Endodermal cell (in vitro differentiated cells): ENCODE measurements at regions not wholly inside any gene's neighbourhood (a gene's known extent, or its start where the extent isn't known, plus 50 kb on each side); places are given as distances from the start of the nearest gene placed in this dataset.

Experiments
- DNase-seq: peaks from one replicate; pipeline ENCODE4 v3.0.0-alpha.2; 2017
- H3K27ac ChIP-seq: 2 replicates; pipeline ENCODE4 v1.5.1; 2013; ENCODE audit warnings: mild to moderate bottlenecking, low read depth, low read length, moderate library complexity
- H3K27me3 ChIP-seq: 2 replicates; pipeline ENCODE4 v1.6.1; 2013; ENCODE audit warnings: mild to moderate bottlenecking, low read length, moderate library complexity; ENCODE audit not compliant: insufficient read depth, control insufficient read depth, poor library complexity, severe bottlenecking
- H3K36me3 ChIP-seq: 2 replicates; pipeline ENCODE4 v1.7.0; 2013; ENCODE audit warnings: mild to moderate bottlenecking, low read length, moderate library complexity; ENCODE audit not compliant: control insufficient read depth, insufficient read depth
- H3K4me1 ChIP-seq: one replicate; pipeline ENCODE4 v1.7.0; 2013; ENCODE audit warnings: low read length; ENCODE audit not compliant: control insufficient read depth, insufficient read depth
- H3K4me3 ChIP-seq: 2 replicates; pipeline ENCODE4 v1.5.1; 2013; ENCODE audit warnings: mild to moderate bottlenecking, low read length, moderate library complexity
- H3K9ac ChIP-seq: 2 replicates; pipeline ENCODE4 v1.6.1; 2013; ENCODE audit warnings: mild to moderate bottlenecking, low read length, moderate library complexity; ENCODE audit not compliant: poor library complexity, severe bottlenecking; ENCODE audit errors: extremely low read depth
- H3K9me3 ChIP-seq: 2 replicates; pipeline ENCODE4 v1.6.1; 2013; ENCODE audit warnings: mild to moderate bottlenecking, low read length, moderate library complexity; ENCODE audit not compliant: control insufficient read depth
- H3K27ac Mint-ChIP-seq: 2 replicates; pipeline ENCODE4 v1.8.0; 2020; ENCODE audit warnings: mixed read lengths
- H3K27me3 Mint-ChIP-seq: 2 replicates; pipeline ENCODE4 v1.8.0; 2021; ENCODE audit warnings: mild to moderate bottlenecking, mixed read lengths; ENCODE audit not compliant: insufficient read depth
- H3K36me3 Mint-ChIP-seq: 2 replicates; pipeline ENCODE4 v1.8.0; 2020; ENCODE audit warnings: low read depth, mixed read lengths
- H3K4me1 Mint-ChIP-seq: 2 replicates; pipeline ENCODE4 v1.8.0; 2020; ENCODE audit warnings: mixed read lengths
- H3K4me3 Mint-ChIP-seq: 2 replicates; pipeline ENCODE4 v1.8.0; 2020; ENCODE audit warnings: mild to moderate bottlenecking, moderate library complexity, mixed read lengths
- H3K9me3 Mint-ChIP-seq: 2 replicates; pipeline ENCODE4 v1.8.0; 2020; ENCODE audit warnings: mild to moderate bottlenecking, mixed read lengths
- WGBS, 2 experiments: methylation state at CpG; one replicate each; pipeline versions ENCODE4 v1.1.5 to v1.1.7; 2013; ENCODE audit warnings: missing lambda C conversion rate in 2 of 2, mixed read lengths in 1 of 2; ENCODE audit not compliant: insufficient coverage in 1 of 2, insufficient read length in 1 of 2; 5-methylcytosine and 5-hydroxymethylcytosine counted together
- TF ChIP-seq, protein P1 (sequence below): fragments of 200-600 bp; sonication (generic); conservative IDR thresholded peaks from 2 replicates; pipeline ENCODE4 v1.5.0; 2021; ENCODE audit warnings: antibody characterized with exemption, mild to moderate bottlenecking

DNA sequence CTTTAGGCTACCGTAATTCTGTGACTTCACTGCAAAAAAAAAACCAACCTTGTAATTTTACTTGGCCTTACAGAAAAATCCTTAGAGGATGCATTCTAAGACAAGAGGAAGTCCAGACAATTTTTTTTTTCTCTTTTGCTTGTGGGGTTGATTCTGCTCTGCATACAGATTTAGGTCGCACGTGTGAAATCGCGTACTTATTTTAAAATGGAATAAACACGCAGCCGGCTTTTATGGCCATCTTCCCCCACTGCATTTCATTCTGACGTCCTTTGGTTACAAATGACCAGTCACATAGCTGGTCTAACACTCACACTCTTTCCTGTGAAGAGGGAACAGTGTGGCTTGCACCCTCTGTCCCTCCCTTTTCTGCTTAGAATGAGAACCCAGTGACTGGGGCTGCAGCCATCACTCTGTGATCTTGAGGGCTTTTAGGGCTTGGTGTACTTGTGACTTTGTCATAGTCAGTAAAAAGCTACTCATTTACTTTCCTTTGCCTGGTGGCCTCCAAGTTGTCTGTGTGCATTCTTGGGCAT lies 63.6 kb upstream of the CARD11 start:
- no peak for DNase-seq
- TF ChIP-seq, protein P1, sequence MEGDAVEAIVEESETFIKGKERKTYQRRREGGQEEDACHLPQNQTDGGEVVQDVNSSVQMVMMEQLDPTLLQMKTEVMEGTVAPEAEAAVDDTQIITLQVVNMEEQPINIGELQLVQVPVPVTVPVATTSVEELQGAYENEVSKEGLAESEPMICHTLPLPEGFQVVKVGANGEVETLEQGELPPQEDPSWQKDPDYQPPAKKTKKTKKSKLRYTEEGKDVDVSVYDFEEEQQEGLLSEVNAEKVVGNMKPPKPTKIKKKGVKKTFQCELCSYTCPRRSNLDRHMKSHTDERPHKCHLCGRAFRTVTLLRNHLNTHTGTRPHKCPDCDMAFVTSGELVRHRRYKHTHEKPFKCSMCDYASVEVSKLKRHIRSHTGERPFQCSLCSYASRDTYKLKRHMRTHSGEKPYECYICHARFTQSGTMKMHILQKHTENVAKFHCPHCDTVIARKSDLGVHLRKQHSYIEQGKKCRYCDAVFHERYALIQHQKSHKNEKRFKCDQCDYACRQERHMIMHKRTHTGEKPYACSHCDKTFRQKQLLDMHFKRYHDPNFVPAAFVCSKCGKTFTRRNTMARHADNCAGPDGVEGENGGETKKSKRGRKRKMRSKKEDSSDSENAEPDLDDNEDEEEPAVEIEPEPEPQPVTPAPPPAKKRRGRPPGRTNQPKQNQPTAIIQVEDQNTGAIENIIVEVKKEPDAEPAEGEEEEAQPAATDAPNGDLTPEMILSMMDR, result no peak
- no peak overlapping the region for H3K4me3 Mint-ChIP-seq
- WGBS, 2 experiments, result 89% methylated on average over 7 to 8 of the region's 8 CpGs
- H3K36me3 Mint-ChIP-seq, result no peaks in the 10 kb centered on the region
- no peaks in the 10 kb centered on the region for H3K36me3 ChIP-seq
- no peak overlapping the region for H3K27ac ChIP-seq
- peaks cover 3% of the 10 kb centered on the region for H3K4me1 Mint-ChIP-seq
- H3K27ac Mint-ChIP-seq, result no peak overlapping the region
- H3K9ac ChIP-seq, result no peak overlapping the region
- H3K4me1 ChIP-seq, result no peaks in the 10 kb centered on the region
- H3K9me3 Mint-ChIP-seq, result peaks cover 11% of the 10 kb centered on the region
- H3K4me3 ChIP-seq, result no peak overlapping the region
- no peaks in the 10 kb centered on the region for H3K27me3 ChIP-seq
- no peaks in the 10 kb centered on the region for H3K9me3 ChIP-seq
- peaks cover 4% of the 10 kb centered on the region for H3K27me3 Mint-ChIP-seq

DNA sequence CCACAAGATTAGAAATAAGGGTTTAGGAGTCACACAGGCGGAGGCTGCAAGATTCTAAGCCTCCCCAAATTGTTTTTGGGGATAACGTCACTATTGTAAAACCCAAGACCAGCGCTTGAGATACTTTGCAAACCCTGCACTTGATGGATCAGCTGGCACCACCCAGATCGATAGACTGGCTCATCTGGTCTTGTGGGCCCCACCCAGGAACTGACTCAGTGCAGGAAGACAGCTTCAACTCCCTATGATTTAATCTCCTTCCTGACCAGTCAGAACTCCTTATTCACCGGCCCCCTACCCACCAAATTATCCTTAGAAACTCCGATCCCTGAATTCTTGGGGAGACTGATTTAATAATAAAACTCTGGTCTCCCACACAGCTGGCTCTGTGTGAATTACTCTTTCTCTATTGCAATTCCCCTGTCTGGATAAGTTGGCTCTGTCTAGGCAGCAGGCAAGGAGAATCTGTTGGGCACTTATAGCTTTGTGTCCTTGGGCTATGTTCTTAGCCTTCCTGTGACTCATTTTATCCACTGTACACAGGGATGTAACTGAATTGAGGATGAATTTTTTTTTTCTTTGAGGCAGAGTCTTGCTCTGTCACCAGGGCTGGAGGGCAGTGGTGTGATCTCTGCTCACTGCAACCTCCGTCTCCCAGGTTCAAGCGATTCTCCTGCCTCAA lies 64.4 kb upstream of the CARD11 start:
- peaks cover 4% of the 10 kb centered on the region for H3K27me3 Mint-ChIP-seq
- Histone ChIP-seq H3K4me3 (no peak overlapping the region), H3K27ac (no peak overlapping the region), H3K27me3 (no peaks in the 10 kb centered on the region), H3K36me3 (no peaks in the 10 kb centered on the region), H3K4me1 (no peaks in the 10 kb centered on the region), H3K9ac (no peak overlapping the region), H3K9me3 (no peaks in the 10 kb centered on the region)
- H3K36me3 Mint-ChIP-seq, result no peaks in the 10 kb centered on the region
- no peak overlapping the region for H3K4me3 Mint-ChIP-seq
- H3K27ac Mint-ChIP-seq, result no peak overlapping the region
- H3K4me1 Mint-ChIP-seq, result peaks cover 4% of the 10 kb centered on the region
- H3K9me3 Mint-ChIP-seq, result peaks cover 11% of the 10 kb centered on the region
- TF ChIP-seq, protein P1, result no peak
- WGBS, 2 experiments, result 90 to 96% methylated on average over 6 to 8 of the region's 8 CpGs
- DNase-seq, result no peak

DNA sequence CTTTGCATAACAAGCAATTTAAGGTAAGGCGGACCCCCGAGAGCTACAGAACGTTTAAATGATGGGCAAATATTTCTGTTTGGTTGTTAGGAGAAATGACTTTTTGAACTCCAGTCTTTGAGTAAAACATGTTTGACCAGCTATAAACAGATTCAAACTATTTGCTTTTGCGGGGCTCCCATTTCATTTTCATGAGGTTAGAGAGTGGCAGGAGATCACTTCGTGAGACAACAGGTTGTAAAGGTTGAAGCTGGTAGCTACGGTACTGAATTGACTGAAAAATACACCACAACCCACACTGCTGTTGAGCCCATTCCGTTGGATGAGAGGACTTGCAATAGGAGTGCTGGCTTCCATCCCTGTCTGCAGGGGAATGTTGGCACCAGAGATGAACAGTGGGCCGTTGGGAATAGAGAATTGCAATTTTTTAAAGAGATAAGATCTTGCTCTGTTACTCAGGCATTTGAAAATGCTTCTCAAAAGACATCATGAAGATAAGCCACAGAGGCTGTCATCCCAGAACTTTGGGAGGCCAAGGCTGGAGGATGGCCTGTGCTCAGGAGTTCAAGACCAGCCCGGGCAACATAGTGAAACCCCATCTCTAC lies 65.7 kb upstream of the CARD11 start:
- TF ChIP-seq, protein P1, result no peak
- peaks cover 14% of the 10 kb centered on the region for H3K9me3 Mint-ChIP-seq
- Histone ChIP-seq H3K9me3 (peaks cover 10% of the 10 kb centered on the region), H3K4me3 (no peak overlapping the region), H3K9ac (no peak overlapping the region), H3K27ac (no peak overlapping the region), H3K36me3 (no peaks in the 10 kb centered on the region), H3K4me1 (no peaks in the 10 kb centered on the region), H3K27me3 (no peaks in the 10 kb centered on the region)
- H3K4me1 Mint-ChIP-seq, result peaks cover 4% of the 10 kb centered on the region
- peaks cover 4% of the 10 kb centered on the region for H3K27me3 Mint-ChIP-seq
- no peak for DNase-seq
- no peak overlapping the region for H3K4me3 Mint-ChIP-seq
- no peak overlapping the region for H3K27ac Mint-ChIP-seq
- H3K36me3 Mint-ChIP-seq, result no peaks in the 10 kb centered on the region
- WGBS, 2 experiments, result 84 to 87% methylated on average over 6 to 9 of the region's 9 CpGs
